GM12878 (cell line): ENCODE measurements at regions not wholly inside any gene's neighbourhood (a gene's known extent, or its start where the extent isn't known, plus 50 kb on each side); places are given as distances from the start of the nearest gene placed in this dataset.

Experiments
- ATAC-seq: fragments of 200-7000 bp; cut with Tn5 transposase; 3 replicates; pipeline ENCODE4 v1.9.1; 2020; ENCODE audit warnings: mild to moderate bottlenecking, moderate library complexity
- BruUV-seq: library from RNA; stranded (reverse); fragments of 400-500 nt; replicated peaks from 2 replicates; lab custom pipeline; 2021; lab: Mats Ljungman, UMichigan
- CTCF ChIA-PET: fragments of 300-600 bp; sonication (Branson Sonifier 250); formaldehyde crosslinking; extraction: SDS; loops from one replicate; lab custom pipeline; 2021; ENCODE audit warnings: inconsistent platforms; lab: Yijun Ruan, JAX
- POLR2A ChIA-PET: fragments of 350-600 bp; formaldehyde crosslinking; extraction: SDS; loops from one replicate; lab custom pipeline; 2021; ENCODE audit warnings: inconsistent platforms; lab: Charles Lee
- RAD21 ChIA-PET: fragments of 300-600 bp; sonication (Branson Sonifier 250); formaldehyde crosslinking; loops from one replicate; lab custom pipeline; 2023; ENCODE audit warnings: antibody characterized with exemption; ENCODE audit not compliant: unreplicated experiment; lab: Charles Lee
- SMC1A ChIA-PET: fragments of 300-600 bp; sonication (Branson Sonifier 250); formaldehyde crosslinking; loops from one replicate; lab custom pipeline; 2023; ENCODE audit not compliant: unreplicated experiment, uncharacterized antibody; lab: Charles Lee
- DNase-seq: peaks from one replicate; pipeline ENCODE4 v3.0.0-alpha.2; 2011; ENCODE audit warnings: low read depth, low spot score
- FAIRE-seq: peaks from 3 replicates; lab custom pipeline; 2011; peaks lifted over from hg19 to GRCh38; lab: Jason Lieb, UNC
- H2AFZ ChIP-seq: 2 replicates; pipeline ENCODE4 v1.6.0; 2011; ENCODE audit warnings: low read depth, low read length, control low read depth; ENCODE audit not compliant: control insufficient read depth
- H3K27ac ChIP-seq: 2 replicates; pipeline ENCODE4 v1.5.1; 2011; ENCODE audit warnings: control low read depth; ENCODE audit not compliant: control insufficient read depth, insufficient read depth
- H3K27me3 ChIP-seq, 2 experiments: replicated peaks in 1 of 2; 2 replicates each; pipeline versions ENCODE4 v1.6.0 to v1.6.1; 2011; ENCODE audit warnings: low read length in 1 of 2; ENCODE audit not compliant: control insufficient read depth in 2 of 2, insufficient read depth in 2 of 2
- H3K36me3 ChIP-seq, 2 experiments: 2 replicates each; pipeline ENCODE4 v1.5.1; 2011; ENCODE audit warnings: low read length in 1 of 2; ENCODE audit not compliant: control insufficient read depth in 2 of 2, insufficient read depth in 2 of 2
- H3K4me1 ChIP-seq: 2 replicates; pipeline ENCODE4 v1.6.1; 2011; ENCODE audit warnings: mild to moderate bottlenecking, low read length, moderate library complexity, mixed read lengths; ENCODE audit not compliant: control insufficient read depth, insufficient read depth
- H3K4me2 ChIP-seq: 2 replicates; pipeline ENCODE4 v1.6.0; 2011; ENCODE audit warnings: control low read depth; ENCODE audit not compliant: control insufficient read depth, insufficient read depth
- H3K4me3 ChIP-seq: fragments of 200-600 bp; sonication (generic); 2 replicates; pipeline ENCODE4 v1.5.1; 2016
- H3K79me2 ChIP-seq: 2 replicates; pipeline ENCODE4 v1.6.0; 2011; ENCODE audit warnings: low read length; ENCODE audit not compliant: control insufficient read depth, insufficient read depth
- H3K9ac ChIP-seq: 2 replicates; pipeline ENCODE4 v1.8.0; 2011; ENCODE audit warnings: low read length, control low read depth, mixed read lengths; ENCODE audit not compliant: control insufficient read depth, insufficient read depth
- H3K9me3 ChIP-seq: replicated peaks from 3 replicates; pipeline ENCODE4 v1.5.1; 2011; ENCODE audit warnings: mild to moderate bottlenecking, low read length; ENCODE audit not compliant: control insufficient read depth, insufficient read depth
- H4K20me1 ChIP-seq: 2 replicates; pipeline ENCODE4 v1.6.0; 2011; ENCODE audit not compliant: control insufficient read depth, insufficient read depth
- ASH2L ChIP-seq: fragments of 300-600, 200-600 bp; sonication (generic); IDR thresholded peaks from 2 replicates; pipeline ENCODE4 v1.6.1; 2017; ENCODE audit warnings: low read depth, mild to moderate bottlenecking, borderline replicate concordance
- ESRRA ChIP-seq: IDR thresholded peaks from 2 replicates; pipeline ENCODE4 v1.6.1; 2012; ENCODE audit warnings: mild to moderate bottlenecking, low read length, improper control_type of control experiment
- EZH2 ChIP-seq: IDR thresholded peaks from 2 replicates; pipeline ENCODE4 v1.6.1; 2012; ENCODE audit warnings: low read depth, mild to moderate bottlenecking, control low read depth, inconsistent platforms, low read length, borderline replicate concordance; ENCODE audit not compliant: control insufficient read depth
- HDAC2 ChIP-seq: fragments of 200-600 bp; sonication (generic); IDR thresholded peaks from 2 replicates; pipeline ENCODE4 v1.6.1; 2017
- HDAC6 ChIP-seq: fragments of 200-600 bp; sonication (generic); IDR thresholded peaks from one replicate; pipeline ENCODE4 v1.8.0; 2017; ENCODE audit warnings: antibody characterized with exemption; ENCODE audit not compliant: unreplicated experiment
- MTA2 ChIP-seq: fragments of 450-650 bp; IDR thresholded peaks from 2 replicates; pipeline ENCODE4 v1.6.1; 2016; ENCODE audit warnings: low read depth, mild to moderate bottlenecking, moderate library complexity
- MYC ChIP-seq: IDR thresholded peaks from 2 replicates; pipeline ENCODE4 v1.6.1; 2011; ENCODE audit warnings: mild to moderate bottlenecking, low read length, moderate library complexity, inconsistent platforms; ENCODE audit not compliant: insufficient read depth, insufficient replicate concordance, insufficient read length, severe bottlenecking
- NFYA ChIP-seq: IDR thresholded peaks from 2 replicates; pipeline ENCODE4 v1.6.1; 2011; ENCODE audit warnings: low read depth, mild to moderate bottlenecking, low read length, improper control_type of control experiment, borderline replicate concordance
- RAD21 ChIP-seq: IDR thresholded peaks from 2 replicates; pipeline ENCODE4 v1.6.1; 2011; ENCODE audit warnings: mild to moderate bottlenecking, low read depth, low read length, moderate library complexity; ENCODE audit not compliant: insufficient read depth
- SIN3A ChIP-seq: IDR thresholded peaks from 2 replicates; pipeline ENCODE4 v1.6.1; 2012; ENCODE audit warnings: low read depth, low read length, improper control_type of control experiment
- SP1 ChIP-seq: IDR thresholded peaks from one replicate; pipeline ENCODE4 v1.6.1; 2011; ENCODE audit warnings: low read depth, low read length
- SPI1 ChIP-seq: IDR thresholded peaks from 2 replicates; pipeline ENCODE4 v1.6.1; 2011; ENCODE audit warnings: low read depth, mild to moderate bottlenecking, low read length, moderate library complexity, borderline replicate concordance; ENCODE audit not compliant: insufficient read depth
- WGBS: methylation state at CpG from one replicate; pipeline ENCODE4 v1.1.6; 2016; ENCODE audit warnings: low lambda C conversion rate; ENCODE audit not compliant: insufficient replicate concordance, insufficient coverage; ENCODE audit errors: missing lambda C conversion rate; 5-methylcytosine and 5-hydroxymethylcytosine counted together
- in situ Hi-C: fragments of 300-500 bp; cut with MboI; formaldehyde crosslinking; loops from 9 replicates; pipeline ENCODE4 v1.14.3; 2018; ENCODE audit warnings: mixed read lengths
- intact Hi-C: fragments of 100-400 bp; cut with micrococcal nuclease; formaldehyde crosslinking; loops from one replicate; pipeline ENCODE4 v1.14.2; 2022; ENCODE audit not compliant: unreplicated experiment
- TF ChIP-seq, protein P1 (sequence below): fragments of 450-650 bp; IDR thresholded peaks from 2 replicates; pipeline ENCODE4 v1.6.1; 2018; ENCODE audit warnings: mild to moderate bottlenecking, low read depth, moderate library complexity; ENCODE audit not compliant: partially characterized antibody

DNA sequence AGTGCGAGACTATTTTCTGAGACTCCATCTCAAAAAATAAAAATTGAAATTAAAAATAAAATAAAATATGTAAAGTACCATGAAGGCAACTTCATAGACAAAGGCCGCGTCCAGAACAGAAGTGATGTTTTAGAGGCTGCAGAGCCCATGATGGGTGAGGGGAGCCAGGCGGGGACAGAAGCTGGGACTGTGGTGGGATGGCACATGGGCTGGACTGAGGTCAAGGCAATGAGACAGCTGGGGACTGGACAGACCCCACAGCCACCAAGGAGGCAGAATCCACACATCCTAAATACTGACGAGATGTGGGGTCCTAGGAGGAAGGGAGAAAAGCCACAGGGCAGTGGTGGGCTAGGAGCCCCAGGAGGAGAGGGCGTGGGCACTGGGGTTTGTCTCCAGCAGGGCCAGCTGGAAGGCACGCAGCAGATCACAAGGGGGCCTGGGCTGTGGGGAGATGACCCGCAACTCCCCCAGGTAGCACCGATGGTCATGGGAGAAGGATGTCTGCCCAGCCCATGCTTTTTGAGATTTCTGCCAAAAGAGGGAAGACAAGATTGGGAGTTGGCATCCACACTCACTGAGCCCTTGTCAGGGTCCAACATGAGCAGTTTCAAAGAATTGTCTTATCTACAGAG lies 74.3 kb downstream of the KCNF1 start (continued):
- TF ChIP-seq SPI1, result no peak

DNA sequence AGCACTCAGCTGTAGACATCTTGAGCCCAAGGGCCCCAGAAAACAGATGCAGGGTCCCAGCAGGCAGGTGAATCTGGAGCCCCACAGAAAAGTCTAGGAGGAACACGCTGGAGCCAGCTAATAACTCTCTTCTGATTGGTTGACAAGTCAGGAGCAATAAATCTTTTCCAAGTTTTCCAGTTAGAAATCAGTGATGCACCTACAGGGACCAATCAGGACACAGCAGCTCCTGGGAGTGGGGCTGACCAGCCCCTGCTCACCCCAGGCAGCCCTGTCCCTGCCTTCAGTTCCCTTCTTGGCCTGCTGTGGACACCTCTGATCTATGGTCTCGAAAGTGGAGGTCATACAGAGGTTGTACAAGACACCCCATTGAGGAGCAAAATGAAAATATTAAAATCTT lies 75.7 kb downstream of the KCNF1 start:
- H2AFZ ChIP-seq, result no peak overlapping the region
- ATAC-seq, result no peak
- TF ChIP-seq ESRRA, result no peak
- no peak for TF ChIP-seq EZH2
- no peak for TF ChIP-seq RAD21
- no peak for TF ChIP-seq SIN3A
- H3K9me3 ChIP-seq, result no peaks in the 10 kb centered on the region
- no peak overlapping the region for H3K9ac ChIP-seq
- no peak for FAIRE-seq
- H3K4me1 ChIP-seq, result no peaks in the 10 kb centered on the region
- POLR2A ChIA-PET, result no interaction called here
- no peaks in the 10 kb centered on the region for H4K20me1 ChIP-seq
- H3K27ac ChIP-seq, result no peak overlapping the region
- intact Hi-C loops (no loop called here), in situ Hi-C loops (no loop called here)
- CTCF ChIA-PET, result interaction anchor here (1.1 kb wide), 1 partner anchor 145 kb away, joined by 3 read pairs; a partner anchor contains a TSS
- no peak overlapping the region for H3K4me3 ChIP-seq
- peaks cover 0 to 2% of the 10 kb centered on the region in 2 experiments; a peak in 2 of 4 replicates for H3K27me3 ChIP-seq
- no peaks in the 10 kb centered on the region for H3K36me3 ChIP-seq
- no peaks in the 10 kb centered on the region for H3K79me2 ChIP-seq
- WGBS, result 0% methylated on average over 2 of the region's 2 CpGs
- SMC1A ChIA-PET, result no interaction called here
- DNase-seq, result no peak
- RAD21 ChIA-PET, result no interaction called here
- no peak overlapping the region for H3K4me2 ChIP-seq
- BruUV-seq, result no TSS peak

DNA sequence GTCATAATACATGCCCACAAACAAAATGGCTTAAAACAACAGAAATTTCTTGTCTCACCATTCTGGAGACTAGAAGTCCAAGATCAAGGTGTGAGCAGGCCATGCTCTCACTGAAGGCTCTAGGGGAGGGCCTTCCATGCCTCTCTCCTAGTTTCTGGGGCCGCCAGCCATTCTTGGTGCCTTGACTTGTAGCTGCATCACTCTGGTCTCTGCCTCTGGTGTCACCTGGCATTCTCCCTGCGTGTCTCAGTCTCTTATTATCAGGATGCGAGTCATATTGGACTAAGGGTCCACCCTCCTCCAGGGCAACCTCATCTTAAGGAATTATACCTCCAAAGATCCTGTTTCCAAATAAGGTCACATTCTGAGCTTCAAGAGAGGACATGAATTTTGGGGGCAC lies 76.1 kb downstream of the KCNF1 start:
- Histone ChIP-seq H2AFZ (no peak overlapping the region), H3K4me1 (no peaks in the 10 kb centered on the region), H3K79me2 (no peaks in the 10 kb centered on the region), H3K9ac (no peak overlapping the region), H3K36me3 (no peaks in the 10 kb centered on the region), H3K4me2 (no peak overlapping the region), H3K9me3 (no peaks in the 10 kb centered on the region), H3K27ac (no peak overlapping the region), H3K4me3 (no peak overlapping the region), H4K20me1 (no peaks in the 10 kb centered on the region), H3K27me3 (peaks cover 0 to 2% of the 10 kb centered on the region in 2 experiments; a peak in 2 of 4 replicates)
- ATAC-seq (no peak), DNase-seq (no peak), FAIRE-seq (no peak)
- intact Hi-C loops (no loop called here), in situ Hi-C loops (no loop called here)
- WGBS, result 14% methylated on average over 3 of the region's 3 CpGs
- RAD21 ChIA-PET, result no interaction called here
- CTCF ChIA-PET, result interaction anchor here (1.1 kb wide), 1 partner anchor 145 kb away, joined by 3 read pairs; a partner anchor contains a TSS
- SMC1A ChIA-PET, result no interaction called here
- POLR2A ChIA-PET, result no interaction called here
- BruUV-seq, result no TSS peak
- TF ChIP-seq SP1, result no peak
- TF ChIP-seq HDAC6, result no peak
- no peak for TF ChIP-seq NFYA
- no peak for TF ChIP-seq ASH2L
- TF ChIP-seq, protein P1, sequence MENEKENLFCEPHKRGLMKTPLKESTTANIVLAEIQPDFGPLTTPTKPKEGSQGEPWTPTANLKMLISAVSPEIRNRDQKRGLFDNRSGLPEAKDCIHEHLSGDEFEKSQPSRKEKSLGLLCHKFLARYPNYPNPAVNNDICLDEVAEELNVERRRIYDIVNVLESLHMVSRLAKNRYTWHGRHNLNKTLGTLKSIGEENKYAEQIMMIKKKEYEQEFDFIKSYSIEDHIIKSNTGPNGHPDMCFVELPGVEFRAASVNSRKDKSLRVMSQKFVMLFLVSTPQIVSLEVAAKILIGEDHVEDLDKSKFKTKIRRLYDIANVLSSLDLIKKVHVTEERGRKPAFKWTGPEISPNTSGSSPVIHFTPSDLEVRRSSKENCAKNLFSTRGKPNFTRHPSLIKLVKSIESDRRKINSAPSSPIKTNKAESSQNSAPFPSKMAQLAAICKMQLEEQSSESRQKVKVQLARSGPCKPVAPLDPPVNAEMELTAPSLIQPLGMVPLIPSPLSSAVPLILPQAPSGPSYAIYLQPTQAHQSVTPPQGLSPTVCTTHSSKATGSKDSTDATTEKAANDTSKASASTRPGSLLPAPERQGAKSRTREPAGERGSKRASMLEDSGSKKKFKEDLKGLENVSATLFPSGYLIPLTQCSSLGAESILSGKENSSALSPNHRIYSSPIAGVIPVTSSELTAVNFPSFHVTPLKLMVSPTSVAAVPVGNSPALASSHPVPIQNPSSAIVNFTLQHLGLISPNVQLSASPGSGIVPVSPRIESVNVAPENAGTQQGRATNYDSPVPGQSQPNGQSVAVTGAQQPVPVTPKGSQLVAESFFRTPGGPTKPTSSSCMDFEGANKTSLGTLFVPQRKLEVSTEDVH, result no peak
- no peak for TF ChIP-seq RAD21
- no peak for TF ChIP-seq MYC
- no peak for TF ChIP-seq HDAC2
- TF ChIP-seq MTA2, result no peak
